ENCODE measurements at regions not wholly inside any gene's neighbourhood (a gene's known extent, or its start where the extent isn't known, plus 50 kb on each side); places are given as distances from the start of the nearest gene placed in this dataset.
A peak's percentile ranks its signal among the peaks of the same experiment; 100 is the strongest.

- Histone ChIP-seq H3K27ac (ENCODE audit: extremely low read length, insufficient read depth, low read length) (no peak overlapping the region), H3K79me2 (ENCODE audit: insufficient read depth, low read length) (no peaks in the 10 kb centered on the region), H3K9ac (ENCODE audit: insufficient read depth, low read depth, low read length) (no peak overlapping the region), H3K4me3 (replicated peaks in 1 of 3; ENCODE audit: insufficient read depth in 1 of 3, low read depth in 2 of 3, low read length in 3 of 3) (no peak overlapping the region), H3K4me1 (ENCODE audit: insufficient read depth, low read length) (no peaks in the 10 kb centered on the region), H3K9me3 (ENCODE audit: low read length) (no peaks in the 10 kb centered on the region), H2AFZ (ENCODE audit: low read length) (no peak overlapping the region), H3K4me2 (ENCODE audit: low read depth, low read length) (no peak overlapping the region), H3K36me3 (replicated peaks in 1 of 2; ENCODE audit: control insufficient read depth in 1 of 2, insufficient read depth in 2 of 2, low read length in 2 of 2) (no peaks in the 10 kb centered on the region), H4K20me1 (ENCODE audit: insufficient read depth, low read length) (no peaks in the 10 kb centered on the region), H3K27me3 (ENCODE audit: control insufficient read depth in 1 of 2, insufficient read depth in 2 of 2, low read length in 2 of 2) (no peaks in the 10 kb centered on the region)
- ChIA-PET CTCF (ENCODE audit: low intra/inter-chr PET ratio, low total read pairs) (no interaction called here), POLR2A (no interaction called here)
- BruUV-seq (replicated peaks), result no TSS peak
- no peak for FAIRE-seq
- in situ Hi-C loops (cut with HindIII; ENCODE audit: extremely low pct_ligation_motif_present, low pct_unique_long_range_greater_than_20kb), result loop anchor here (25.0 kb wide), 2 partner anchors 413 to 888 kb away; no protein-coding TSS in a partner anchor
- peak; percentile 29 for DNase-seq (ENCODE audit: low spot score)
- WGBS (ENCODE audit: low lambda C conversion rate), result 2% methylated on average over 5 of the region's 5 CpGs
- intact Hi-C loops (cut with micrococcal nuclease; ENCODE audit: unreplicated experiment), result no loop called here
- no peak for ATAC-seq
- peak; percentile 38; the same call in 1 of the 2 replicates for TF ChIP-seq SOX5 (CRISPR knock-in tag; IDR thresholded peaks at IDR 0.05; ENCODE audit: borderline replicate concordance)
- TF ChIP-seq CREM (IDR thresholded peaks at IDR 0.05), result peak; percentile 20; the same call in 1 of the 2 replicates
- no peak for TF ChIP-seq CREM (CRISPR knock-in tag; IDR thresholded peaks at IDR 0.05)
- TF ChIP-seq DPF2 (CRISPR knock-in tag; IDR thresholded peaks at IDR 0.05; ENCODE audit: borderline replicate concordance, low read depth), result no peak
- no peak for TF ChIP-seq SIN3A (IDR thresholded peaks at IDR 0.05; ENCODE audit: borderline replicate concordance, low read depth, low read length)
- TF ChIP-seq ZNF24 (IDR thresholded peaks at IDR 0.05), result no peak
- TF ChIP-seq PHF21A (CRISPR knock-in tag; IDR thresholded peaks at IDR 0.05), result no peak
- TF ChIP-seq GRHL1 (CRISPR knock-in tag; conservative IDR thresholded peaks at IDR 0.05), result no peak
- TF ChIP-seq HMG20A (CRISPR knock-in tag; IDR thresholded peaks at IDR 0.05; ENCODE audit: borderline replicate concordance), result peak; percentile 48; the same call in 1 of the 2 replicates
- no peak for TF ChIP-seq RAD51 (IDR thresholded peaks at IDR 0.05; ENCODE audit: borderline replicate concordance)
- TF ChIP-seq AHDC1 (CRISPR knock-in tag; IDR thresholded peaks at IDR 0.05; ENCODE audit: borderline replicate concordance), result peak; percentile 54; the same call in 1 of the 2 replicates
- TF ChIP-seq ZNF770 (CRISPR knock-in tag; IDR thresholded peaks at IDR 0.05), result no peak
- TF ChIP-seq ARHGAP35 (CRISPR knock-in tag; IDR thresholded peaks at IDR 0.05; ENCODE audit: borderline replicate concordance), result no peak
- TF ChIP-seq SMAD1 (CRISPR knock-in tag; IDR thresholded peaks at IDR 0.05; ENCODE audit: borderline replicate concordance, low read depth), result no peak
- TF ChIP-seq ZNF10 (CRISPR knock-in tag; IDR thresholded peaks at IDR 0.05; ENCODE audit: borderline replicate concordance, low read depth), result no peak
- TF ChIP-seq FOSL2 (CRISPR knock-in tag; IDR thresholded peaks at IDR 0.05), result peak; percentile 76
- TF ChIP-seq ZNF30 (CRISPR knock-in tag; IDR thresholded peaks at IDR 0.05), result no peak
- TF ChIP-seq TCF7 (IDR thresholded peaks at IDR 0.05; ENCODE audit: low read depth), result peak; percentile 60; the same call in 1 of the 2 replicates
Measured at GRCh38 chr6:9399916-9400315, 964.6 kb upstream of the SLC35B3 start.

All from HepG2 (cell line).